Suppressor macrophage treated with lipopolysaccharide for 4 hours (primary cell): ENCODE measurements at regions not wholly inside any gene's neighbourhood (a gene's known extent, or its start where the extent isn't known, plus 50 kb on each side); places are given as distances from the start of the nearest gene placed in this dataset.

Source experiments
- DNase-seq: peaks from one replicate; pipeline ENCODE4 v3.0.0-alpha.2; 2020

DNA sequence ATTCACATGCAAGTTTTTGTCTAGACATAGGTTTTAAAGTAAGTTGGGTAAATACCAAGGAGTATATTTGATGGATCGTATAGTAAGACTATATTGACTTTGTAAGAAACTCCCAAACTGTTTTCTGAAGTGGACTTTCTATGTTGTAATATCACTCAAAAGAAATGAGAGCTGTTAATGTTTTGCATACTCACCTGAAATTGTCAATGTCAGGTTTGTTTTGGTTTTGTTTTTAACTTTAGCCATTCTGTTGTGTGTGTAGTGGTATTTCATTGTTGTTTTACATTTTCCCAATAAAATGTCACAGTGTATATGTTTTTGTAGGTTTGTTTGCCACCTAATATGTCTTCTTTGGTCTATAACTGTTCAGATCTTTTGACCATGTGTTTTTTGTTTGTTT is 375.7 kb upstream of the CDH9 start:
- DNase-seq: no peak

DNA sequence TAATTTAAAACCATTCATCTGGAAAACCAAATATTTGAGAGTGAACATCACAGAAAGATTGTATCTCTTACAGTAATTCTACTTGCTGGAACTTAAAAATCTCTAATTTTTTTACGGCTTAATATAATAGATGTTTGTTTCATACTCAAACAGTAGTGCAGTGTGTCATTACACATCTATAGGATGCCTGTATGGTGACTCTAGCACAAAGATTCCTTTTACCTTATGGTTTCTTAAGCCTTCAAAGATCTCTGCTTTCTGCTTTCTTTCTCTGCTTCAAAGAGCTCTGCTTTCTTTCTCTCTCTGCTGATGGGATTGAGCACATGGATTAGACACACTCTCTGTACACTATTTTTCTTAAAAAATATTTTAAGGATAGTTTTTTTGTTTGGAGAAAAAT is 374.0 kb upstream of the CDH9 start:
- no peak for DNase-seq

DNA sequence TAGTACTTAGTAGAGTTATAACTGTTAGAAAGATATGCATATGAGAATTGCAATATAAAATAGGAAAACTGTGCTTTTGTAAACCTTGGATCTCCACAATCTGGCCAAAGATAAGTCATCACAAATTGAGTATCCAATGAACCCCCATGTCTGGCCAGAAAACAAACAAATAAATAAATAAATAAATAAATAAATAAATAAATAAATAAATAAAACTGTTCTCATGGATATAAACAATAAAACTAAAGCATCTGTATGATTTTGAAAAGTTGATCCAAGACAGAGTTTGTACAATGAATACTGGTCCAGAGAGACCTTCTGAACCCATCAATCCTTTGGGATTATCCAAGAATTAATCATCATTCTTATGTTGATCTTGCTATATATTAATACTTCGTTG is 367.6 kb upstream of the CDH9 start:
- DNase-seq: no peak

GRCh38 chr5:27403243-27403882 is 365.0 kb upstream of the CDH9 start:
- no peak for DNase-seq

GRCh38 chr5:27402828-27403227 is 364.4 kb upstream of the CDH9 start:
- no peak for DNase-seq

- DNase-seq: no peak
Observed at GRCh38 chr5:27396998-27397397, 358.6 kb upstream of the CDH9 start.

DNA sequence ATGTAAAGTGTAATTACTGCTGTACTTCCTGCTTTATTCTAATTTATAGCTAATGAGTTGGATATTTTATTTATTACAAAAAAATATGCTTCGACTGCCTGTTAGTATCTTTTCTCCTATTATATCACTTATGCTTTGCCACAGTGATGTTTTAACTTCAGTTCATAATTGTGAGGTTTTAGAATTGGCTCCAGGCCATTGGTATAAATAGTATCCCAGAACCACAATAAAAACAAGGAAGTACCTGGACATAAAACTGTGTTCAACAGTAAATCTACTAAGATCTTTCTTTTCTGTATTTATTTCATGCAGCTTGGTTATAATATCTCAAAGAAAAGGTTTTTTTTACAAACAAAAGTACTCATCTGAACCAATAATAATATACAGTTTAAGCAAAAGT is 354.3 kb upstream of the CDH9 start:
- no peak for DNase-seq

- no peak for DNase-seq
Observed at GRCh38 chr5:27389696-27390095, 351.3 kb upstream of the CDH9 start.

DNA sequence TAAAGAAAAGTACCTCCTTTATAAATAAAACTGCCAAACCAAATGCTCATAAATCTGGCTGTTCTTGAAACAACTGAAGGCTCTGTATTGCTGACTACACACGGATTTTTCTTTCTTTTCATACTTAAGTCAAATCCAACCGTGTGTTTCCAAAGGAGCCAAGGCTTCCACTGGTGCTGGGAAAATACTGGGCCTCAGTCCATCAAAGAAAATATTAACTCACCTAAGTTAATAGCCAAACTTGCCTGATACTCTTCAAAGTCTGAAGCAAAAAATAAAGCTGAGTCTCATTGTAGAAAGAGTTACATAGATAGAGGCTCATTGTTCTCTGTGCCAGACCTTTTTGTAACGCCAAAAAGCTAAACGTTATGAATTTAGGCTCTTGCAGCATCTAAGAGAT is 350.4 kb upstream of the CDH9 start:
- DNase-seq: no peak

DNA sequence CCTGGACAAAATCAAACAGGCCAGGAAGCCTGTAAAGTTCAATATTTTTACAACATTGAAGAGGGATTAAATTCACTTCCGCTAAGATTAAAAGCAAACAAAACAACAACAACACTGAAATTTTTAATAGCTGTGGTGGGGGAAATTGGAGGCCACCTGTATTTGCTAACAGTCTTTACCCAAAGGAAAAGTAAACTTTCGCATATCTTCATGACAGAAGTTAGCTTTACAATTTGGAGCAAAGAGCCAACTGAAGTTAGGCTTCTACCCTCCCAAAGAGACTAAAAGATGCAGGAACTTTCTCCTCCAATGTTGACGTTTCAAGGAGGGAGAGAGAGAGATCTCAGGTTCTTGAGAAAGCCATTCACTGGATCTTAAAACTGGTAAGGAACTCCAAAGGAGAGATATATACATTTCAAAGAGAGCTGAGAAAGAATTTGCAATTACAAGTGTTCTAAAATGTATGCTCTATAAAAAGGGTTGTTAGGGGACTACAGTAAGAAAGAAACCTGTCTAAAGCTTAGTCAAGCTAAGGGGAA is 349.2 kb upstream of the CDH9 start:
- no peak for DNase-seq

DNA sequence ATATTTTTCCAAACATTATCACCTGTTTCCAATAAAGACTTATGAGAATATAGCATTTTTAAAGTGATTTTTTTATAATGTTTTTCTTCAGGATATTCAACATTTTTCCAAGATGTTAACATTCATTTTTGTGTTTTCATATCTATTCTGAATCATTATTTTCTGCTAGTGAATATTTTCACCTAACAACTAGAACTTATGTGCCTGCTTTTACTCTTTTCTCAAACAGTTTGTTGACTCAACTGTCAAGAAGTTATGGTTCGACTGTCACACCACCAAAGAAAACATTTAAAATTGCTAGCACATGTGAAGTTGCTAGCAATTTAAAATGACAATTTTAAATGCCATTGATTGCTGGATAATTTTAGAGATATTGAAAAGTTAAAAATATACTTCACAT is 343.3 kb upstream of the CDH9 start:
- no peak for DNase-seq

DNA sequence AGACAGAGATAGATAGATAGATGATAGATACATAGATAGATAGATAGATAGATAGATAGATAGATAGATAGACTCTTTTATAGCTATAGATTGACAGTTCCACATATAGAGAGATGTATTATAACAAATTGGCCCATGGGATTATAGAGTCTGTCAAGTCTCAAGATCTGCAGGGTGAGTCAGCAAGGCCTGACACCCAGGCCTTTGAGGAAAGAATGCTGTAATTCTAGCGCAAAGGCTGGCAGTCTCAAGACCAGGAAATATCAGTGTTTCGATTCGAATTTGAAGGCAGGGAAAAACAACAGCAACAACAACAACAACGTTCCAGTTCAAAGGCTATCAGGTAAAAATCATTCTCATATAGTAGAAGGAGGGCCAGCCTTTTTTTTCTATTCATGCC is 339.2 kb upstream of the CDH9 start:
- no peak for DNase-seq

DNA sequence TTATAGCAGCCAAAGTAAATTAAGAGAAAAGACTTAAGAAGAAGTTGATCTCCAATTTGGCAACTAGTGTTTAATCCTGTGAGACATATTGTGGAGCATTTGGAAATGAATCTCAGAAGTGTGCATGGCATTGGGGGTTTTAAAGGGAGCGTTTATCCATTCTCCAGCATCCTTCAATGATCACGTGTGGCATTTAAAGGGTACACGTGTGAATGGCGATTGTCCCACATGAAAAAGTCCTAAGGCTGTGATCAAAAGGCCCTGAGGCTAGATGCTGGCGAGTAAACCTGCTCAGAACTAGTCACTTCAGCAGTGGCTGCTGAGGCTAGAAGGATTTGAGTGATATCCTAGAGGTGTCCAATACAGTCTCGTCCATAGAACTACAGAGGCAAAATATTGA is 315.6 kb upstream of the CDH9 start:
- no peak for DNase-seq

DNA sequence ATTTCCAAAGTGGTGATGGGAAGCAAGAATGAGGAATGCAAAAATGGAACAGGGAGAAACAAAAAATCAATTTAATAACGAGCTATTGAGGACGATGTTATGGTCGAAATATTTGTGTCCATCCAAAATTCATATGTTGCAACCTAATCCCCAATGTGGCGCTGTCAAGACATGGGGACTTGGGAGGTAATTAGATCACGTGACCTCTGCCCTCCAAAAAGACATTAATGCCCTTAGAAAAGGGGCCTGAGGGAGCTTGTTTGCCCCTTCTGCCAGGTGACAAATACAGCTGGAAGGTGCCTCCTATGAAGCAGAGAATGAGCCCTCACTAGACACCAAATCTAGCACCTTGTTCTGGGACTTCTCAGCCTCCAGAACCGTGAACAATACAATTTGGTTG is 315.2 kb upstream of the CDH9 start:
- DNase-seq: no peak

DNA sequence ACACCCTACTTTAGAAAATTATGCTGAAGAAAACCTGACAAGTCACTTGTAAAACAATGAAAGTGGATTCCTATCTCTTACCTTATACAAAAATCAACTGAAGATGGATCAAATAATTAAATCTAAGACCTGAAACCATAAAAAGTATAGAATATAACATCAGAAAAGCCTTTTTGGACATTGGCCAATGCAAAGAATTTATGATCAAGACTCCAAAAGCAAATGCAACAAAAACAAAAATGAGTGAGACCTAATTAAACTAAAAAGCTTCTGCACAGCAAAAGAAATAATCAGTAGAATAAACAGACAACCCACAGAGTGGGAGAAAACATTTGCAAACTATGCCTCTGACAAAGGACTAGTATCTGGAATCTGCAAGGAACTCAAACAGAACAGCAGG is 303.0 kb upstream of the CDH9 start:
- DNase-seq: no peak

- no peak for DNase-seq
Observed at GRCh38 chr5:27336817-27337216, 298.4 kb upstream of the CDH9 start.

- no peak for DNase-seq
Observed at GRCh38 chr5:27328480-27328879, 290.1 kb upstream of the CDH9 start.

DNA sequence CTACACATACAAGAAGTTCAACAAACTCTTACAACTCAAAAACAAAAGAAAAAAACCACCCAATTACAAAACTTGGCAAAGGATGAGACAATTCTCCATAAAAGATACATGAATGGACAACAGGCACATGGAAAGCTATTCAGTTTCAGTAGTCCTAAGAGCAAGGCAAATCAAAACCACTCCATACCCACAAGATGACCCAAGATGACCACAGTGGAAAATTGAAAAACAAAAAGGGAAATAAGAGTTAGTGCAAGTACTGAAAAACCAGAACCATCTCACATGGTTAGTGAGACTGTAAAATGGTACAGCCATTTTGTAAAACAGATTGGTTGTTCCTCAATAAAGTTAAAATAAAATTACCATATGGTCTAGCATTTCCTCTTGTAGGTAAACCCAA is 287.1 kb upstream of the CDH9 start:
- no peak for DNase-seq

GRCh38 chr5:27318701-27319100 is 280.3 kb upstream of the CDH9 start:
- no peak for DNase-seq

- no peak for DNase-seq
Observed at GRCh38 chr5:27316271-27316650, 277.9 kb upstream of the CDH9 start.

DNA sequence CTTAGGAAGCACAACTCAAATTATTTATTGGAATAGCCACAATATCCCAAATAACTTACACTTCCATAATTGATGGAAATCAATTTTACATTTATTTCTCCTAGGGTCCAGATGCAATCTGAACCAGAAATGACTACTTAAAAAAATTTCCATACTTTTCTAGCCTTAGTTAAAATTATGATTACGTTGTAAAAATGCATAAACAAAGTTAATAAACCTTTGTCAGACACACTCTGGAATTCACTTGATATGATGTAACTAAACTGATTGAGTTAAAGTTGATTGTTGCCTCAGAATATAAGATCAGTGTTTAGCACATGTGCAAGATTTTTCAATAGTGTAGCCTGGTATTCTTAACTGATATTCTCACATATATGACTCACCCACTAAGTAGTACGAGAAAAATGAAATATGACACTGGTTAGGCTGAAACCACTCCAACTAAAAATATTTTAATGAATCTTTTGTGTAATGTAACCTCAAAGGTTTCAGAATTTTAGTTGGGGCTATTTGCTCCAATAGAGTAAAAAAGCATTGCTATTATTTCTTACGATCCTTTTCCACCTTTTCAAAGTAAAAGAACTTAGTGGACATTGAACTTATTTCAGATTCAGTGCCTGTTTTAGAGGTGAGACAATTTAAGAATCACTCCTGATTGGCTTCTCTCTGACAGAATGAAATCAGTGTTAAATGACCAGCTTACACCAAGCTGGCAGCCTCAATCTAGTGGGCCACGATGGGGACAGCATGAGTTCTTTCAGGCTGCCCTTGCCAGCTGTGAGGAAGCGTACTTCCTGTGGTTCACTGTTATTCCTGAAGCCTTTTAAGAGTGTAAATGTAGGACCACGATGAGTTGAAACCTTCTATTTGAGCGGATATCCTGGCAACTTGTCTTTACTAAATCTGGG is 277.2 kb upstream of the CDH9 start:
- DNase-seq: no peak

DNA sequence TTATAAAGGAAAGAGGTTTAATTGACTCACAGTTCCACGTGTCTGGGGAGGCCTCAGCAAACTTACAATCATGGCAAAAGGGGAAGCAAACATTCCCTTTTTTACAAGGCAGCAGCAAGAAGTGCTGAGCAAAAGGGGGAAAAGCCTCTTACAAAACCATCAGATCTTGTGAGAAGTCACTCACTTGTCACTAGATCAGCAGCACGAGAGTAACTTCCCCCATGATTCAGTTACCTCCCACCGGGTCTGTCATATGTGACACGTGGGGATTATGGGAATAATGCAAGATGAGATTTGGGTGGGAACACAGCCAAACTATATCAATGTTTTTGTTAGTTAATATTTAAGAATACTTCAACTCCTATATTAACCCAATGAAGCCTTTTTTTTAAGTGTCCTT is 275.2 kb upstream of the CDH9 start:
- DNase-seq: peak; percentile 5

GRCh38 chr5:27312291-27312893 is 274.0 kb upstream of the CDH9 start:
- DNase-seq: no peak

GRCh38 chr5:27311544-27311943 is 273.2 kb upstream of the CDH9 start:
- DNase-seq: no peak
